ENCODE measurements at regions not wholly inside any gene's neighbourhood (a gene's known extent, or its start where the extent isn't known, plus 50 kb on each side); places are given as distances from the start of the nearest gene placed in this dataset.

- Histone ChIP-seq H3K79me2 (ENCODE audit: control insufficient read depth, insufficient read depth, low read length) (no peaks in the 10 kb centered on the region), H4K20me1 (replicated peaks; ENCODE audit: control insufficient read depth, extremely low read depth, insufficient read depth, low read length) (no peaks in the 10 kb centered on the region), H3K27ac (ENCODE audit: insufficient read depth, low read depth, low read length) (no peak overlapping the region), H3K36me3 (ENCODE audit: control insufficient read depth in 2 of 2, extremely low read depth in 1 of 2, insufficient read depth in 2 of 2, low read length in 2 of 2) (no peaks in the 10 kb centered on the region), H3K9me1 (replicated peaks; ENCODE audit: control insufficient read depth, extremely low read depth, insufficient read depth, low read length) (no peaks in the 10 kb centered on the region), H3K9me3 (replicated peaks; ENCODE audit: control insufficient read depth, insufficient read depth, low read length) (peaks cover 3% of the 10 kb centered on the region), H2AFZ (ENCODE audit: low read depth, low read length) (no peak overlapping the region), H3K4me1 (ENCODE audit: control insufficient read depth, extremely low read depth, insufficient read depth, low read length) (no peaks in the 10 kb centered on the region), H3K4me3 (replicated peaks in 1 of 3; ENCODE audit: insufficient read depth in 1 of 3, low read depth in 1 of 3, low read length in 3 of 3) (no peak overlapping the region), H3K4me2 (ENCODE audit: insufficient read depth, low read length) (no peak overlapping the region), H3K27me3 (ENCODE audit: control insufficient read depth in 2 of 2, insufficient read depth in 2 of 2, low read length in 2 of 2) (no peaks in the 10 kb centered on the region), H3K9ac (replicated peaks; ENCODE audit: extremely low read depth, insufficient read depth, low read length) (no peak overlapping the region)
- FAIRE-seq (no peak), DNase-seq (ENCODE audit: low read depth, low spot score) (no peak)
- no TSS peak for BruUV-seq (replicated peaks)
- CTCF ChIA-PET = no interaction called here
- dilution Hi-C loops (cut with MboI; ENCODE audit: extremely low pct_ligation_motif_present, low sequenced_read_pairs) (no loop called here), intact Hi-C loops (cut with micrococcal nuclease) (no loop called here)
- POLR2A ChIA-PET = no interaction called here
- no peak for TF ChIP-seq EZH2 (IDR thresholded peaks at IDR 0.05; ENCODE audit: borderline replicate concordance, low read depth, low read length, severe bottlenecking)
- no peak for TF ChIP-seq CTCF (IDR thresholded peaks at IDR 0.05; ENCODE audit: extremely low read depth in 1 of 2, insufficient read depth in 1 of 2, low read depth in 1 of 2, low read length in 2 of 2)
- no peak for TF ChIP-seq GATA2 (IDR thresholded peaks at IDR 0.05; ENCODE audit: insufficient read depth, insufficient read length, low read depth, low read length)
- TF ChIP-seq FOS (IDR thresholded peaks at IDR 0.05; ENCODE audit: borderline replicate concordance, insufficient read depth, low read length) = no peak
- TF ChIP-seq POLR2AphosphoS5 (IDR thresholded peaks at IDR 0.05; ENCODE audit: insufficient read depth, low read depth, low read length) = no peak
- TF ChIP-seq MAX (IDR thresholded peaks at IDR 0.05; ENCODE audit: insufficient read depth, insufficient read length) = no peak
- no peak for TF ChIP-seq MYC (IDR thresholded peaks at IDR 0.05; ENCODE audit: low read depth, low read length)
- no peak for TF ChIP-seq JUN (IDR thresholded peaks at IDR 0.05; ENCODE audit: borderline replicate concordance, insufficient read depth, insufficient read length, low read depth)
- TF ChIP-seq POLR2A (IDR thresholded peaks at IDR 0.05; ENCODE audit: low read depth, low read length) = no peak
These were observed 221.2 kb downstream of the PRDM2 start for GRCh38 chr1:13921190-13921589.
